Stomach (tissue), 4 donors: ENCODE measurements at regions not wholly inside any gene's neighbourhood (a gene's known extent, or its start where the extent isn't known, plus 50 kb on each side); places are given as distances from the start of the nearest gene placed in this dataset.

Experiments used
- POLR2A ChIP-seq, 4 donors: fragments of 450-650 bp; IDR thresholded peaks; one replicate each; pipeline ENCODE4 v1.6.1; 2016; ENCODE audit warnings: antibody characterized with exemption in 4 of 4, control low read depth in 2 of 4, mild to moderate bottlenecking in 1 of 4, moderate library complexity in 1 of 4
- POLR2AphosphoS5 ChIP-seq, 3 donors: sonication (generic); formaldehyde crosslinking; IDR thresholded peaks; one replicate each; pipeline ENCODE4 v1.6.1; 2016; ENCODE audit warnings: antibody characterized with exemption in 3 of 3
- TF ChIP-seq, protein P1 (sequence below), 7 experiments: fragments of 450-650 bp in 4 of 7; fragments of 200-600 bp in 3 of 7; sonication (generic) in 3 of 7; IDR thresholded peaks; one replicate each; pipeline ENCODE4 v1.5.1; 2016 to 2019; ENCODE audit warnings: antibody characterized with exemption in 7 of 7, control low read depth in 2 of 7, mild to moderate bottlenecking in 1 of 7

- TF ChIP-seq, protein P1, sequence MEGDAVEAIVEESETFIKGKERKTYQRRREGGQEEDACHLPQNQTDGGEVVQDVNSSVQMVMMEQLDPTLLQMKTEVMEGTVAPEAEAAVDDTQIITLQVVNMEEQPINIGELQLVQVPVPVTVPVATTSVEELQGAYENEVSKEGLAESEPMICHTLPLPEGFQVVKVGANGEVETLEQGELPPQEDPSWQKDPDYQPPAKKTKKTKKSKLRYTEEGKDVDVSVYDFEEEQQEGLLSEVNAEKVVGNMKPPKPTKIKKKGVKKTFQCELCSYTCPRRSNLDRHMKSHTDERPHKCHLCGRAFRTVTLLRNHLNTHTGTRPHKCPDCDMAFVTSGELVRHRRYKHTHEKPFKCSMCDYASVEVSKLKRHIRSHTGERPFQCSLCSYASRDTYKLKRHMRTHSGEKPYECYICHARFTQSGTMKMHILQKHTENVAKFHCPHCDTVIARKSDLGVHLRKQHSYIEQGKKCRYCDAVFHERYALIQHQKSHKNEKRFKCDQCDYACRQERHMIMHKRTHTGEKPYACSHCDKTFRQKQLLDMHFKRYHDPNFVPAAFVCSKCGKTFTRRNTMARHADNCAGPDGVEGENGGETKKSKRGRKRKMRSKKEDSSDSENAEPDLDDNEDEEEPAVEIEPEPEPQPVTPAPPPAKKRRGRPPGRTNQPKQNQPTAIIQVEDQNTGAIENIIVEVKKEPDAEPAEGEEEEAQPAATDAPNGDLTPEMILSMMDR (IDR thresholded peaks at IDR 0.05) = no peak
- TF ChIP-seq POLR2AphosphoS5 (IDR thresholded peaks at IDR 0.05) (no peak), POLR2A (IDR thresholded peaks at IDR 0.05) (no peak)
Observed at GRCh38 chr5:62829604-62829986, 251.0 kb downstream of the LRRC70 start.
